GM12878 (cell line): ENCODE measurements at regions not wholly inside any gene's neighbourhood (a gene's known extent, or its start where the extent isn't known, plus 50 kb on each side); places are given as distances from the start of the nearest gene placed in this dataset.

Source experiments
- SIN3A ChIP-seq: IDR thresholded peaks from 2 replicates; pipeline ENCODE4 v1.6.1; 2012; ENCODE audit warnings: low read depth, low read length, improper control_type of control experiment
- TF ChIP-seq, protein P1 (sequence below), 3 experiments: IDR thresholded peaks in 2 of 3; conservative IDR thresholded peaks in 1 of 3; 2 replicates each; pipeline ENCODE4 v1.5.1; 2011; ENCODE audit warnings: low read depth in 3 of 3, low read length in 3 of 3, mild to moderate bottlenecking in 3 of 3, control low read depth in 2 of 3, moderate library complexity in 2 of 3, inconsistent platforms in 1 of 3, mixed read lengths in 1 of 3; ENCODE audit not compliant: control insufficient read depth in 2 of 3, insufficient read depth in 1 of 3; ENCODE audit errors: extremely low read depth in 1 of 3

DNA sequence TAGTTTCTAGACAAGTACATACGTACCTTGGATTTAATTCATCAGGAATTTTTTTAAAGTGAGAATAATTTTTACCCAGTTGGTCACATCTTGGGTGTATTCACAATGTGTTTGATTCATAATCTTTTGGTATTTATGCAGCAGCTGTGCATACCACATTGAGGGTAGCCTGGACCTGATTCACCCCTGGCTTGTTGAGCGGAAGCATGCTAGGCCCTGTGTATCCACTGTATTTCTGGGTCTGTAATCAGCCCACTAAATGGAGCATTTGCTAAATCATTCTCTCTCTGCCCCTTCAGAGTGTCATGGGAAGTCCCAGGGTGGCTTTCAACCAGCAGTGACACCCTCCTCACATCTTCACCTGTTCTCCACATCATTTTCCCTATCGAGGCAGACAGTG, 203.8 kb upstream of the RGS6 start:
- TF ChIP-seq, protein P1, sequence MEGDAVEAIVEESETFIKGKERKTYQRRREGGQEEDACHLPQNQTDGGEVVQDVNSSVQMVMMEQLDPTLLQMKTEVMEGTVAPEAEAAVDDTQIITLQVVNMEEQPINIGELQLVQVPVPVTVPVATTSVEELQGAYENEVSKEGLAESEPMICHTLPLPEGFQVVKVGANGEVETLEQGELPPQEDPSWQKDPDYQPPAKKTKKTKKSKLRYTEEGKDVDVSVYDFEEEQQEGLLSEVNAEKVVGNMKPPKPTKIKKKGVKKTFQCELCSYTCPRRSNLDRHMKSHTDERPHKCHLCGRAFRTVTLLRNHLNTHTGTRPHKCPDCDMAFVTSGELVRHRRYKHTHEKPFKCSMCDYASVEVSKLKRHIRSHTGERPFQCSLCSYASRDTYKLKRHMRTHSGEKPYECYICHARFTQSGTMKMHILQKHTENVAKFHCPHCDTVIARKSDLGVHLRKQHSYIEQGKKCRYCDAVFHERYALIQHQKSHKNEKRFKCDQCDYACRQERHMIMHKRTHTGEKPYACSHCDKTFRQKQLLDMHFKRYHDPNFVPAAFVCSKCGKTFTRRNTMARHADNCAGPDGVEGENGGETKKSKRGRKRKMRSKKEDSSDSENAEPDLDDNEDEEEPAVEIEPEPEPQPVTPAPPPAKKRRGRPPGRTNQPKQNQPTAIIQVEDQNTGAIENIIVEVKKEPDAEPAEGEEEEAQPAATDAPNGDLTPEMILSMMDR (IDR thresholded peaks at IDR 0.05 in 2 of 3, conservative IDR thresholded peaks at IDR 0.05 in 1 of 3; ENCODE audit: control insufficient read depth in 2 of 3, extremely low read depth in 1 of 3, insufficient read depth in 1 of 3, low read depth in 3 of 3, low read length in 3 of 3) = no peak
- no peak for TF ChIP-seq SIN3A
